ENCODE measurements at regions not wholly inside any gene's neighbourhood (a gene's known extent, or its start where the extent isn't known, plus 50 kb on each side); places are given as distances from the start of the nearest gene placed in this dataset.

GRCh38 chr11:25667871-25668270 is 664.1 kb upstream of the ANO3 start:
- intact Hi-C loops (cut with DNase I) = no loop called here
- DNase-seq = no peak
- 73 to 77% methylated on average over 1 of the region's 1 CpG for WGBS, 2 donors
- Histone ChIP-seq H3K36me3 (no peaks in the 10 kb centered on the region), H3K27ac (no peak overlapping the region), H3K4me3 (no peak overlapping the region), H3K9me3 (no peaks in the 10 kb centered on the region), H3K4me1 (no peaks in the 10 kb centered on the region), H3K27me3 (no peaks in the 10 kb centered on the region)
- TF ChIP-seq POLR2AphosphoS5 (IDR thresholded peaks at IDR 0.05) (no peak), EP300 (IDR thresholded peaks at IDR 0.05) (no peak), POLR2A (IDR thresholded peaks at IDR 0.05) (no peak), CTCF (IDR thresholded peaks at IDR 0.05) (no peak)

- Histone ChIP-seq H3K36me3 (no peaks in the 10 kb centered on the region), H3K9me3 (peaks cover 0 to 6% (median 2%) of the 10 kb centered on the region in 4 donors), H3K4me3 (no peak overlapping the region), H3K27me3 (no peaks in the 10 kb centered on the region), H3K27ac (no peak overlapping the region), H3K4me1 (no peaks in the 10 kb centered on the region)
- DNase-seq = no peak
- TF ChIP-seq EP300 (IDR thresholded peaks at IDR 0.05) (no peak), POLR2AphosphoS5 (IDR thresholded peaks at IDR 0.05) (no peak), POLR2A (IDR thresholded peaks at IDR 0.05) (no peak), CTCF (IDR thresholded peaks at IDR 0.05) (no peak)
- WGBS, 2 donors = 79 to 91% methylated on average over 8 of the region's 8 CpGs
- intact Hi-C loops (cut with DNase I) = no loop called here
These were observed 640.0 kb upstream of the ANO3 start for GRCh38 chr11:25691959-25692358.

- Histone ChIP-seq H3K36me3 (no peaks in the 10 kb centered on the region), H3K9me3 (no peaks in the 10 kb centered on the region), H3K4me3 (no peak overlapping the region), H3K4me1 (no peaks in the 10 kb centered on the region), H3K27ac (no peak overlapping the region), H3K27me3 (no peaks in the 10 kb centered on the region)
- no peak for DNase-seq
- TF ChIP-seq EP300 (IDR thresholded peaks at IDR 0.05) = no peak
- TF ChIP-seq POLR2AphosphoS5 (IDR thresholded peaks at IDR 0.05) = no peak
- TF ChIP-seq CTCF (IDR thresholded peaks at IDR 0.05) = no peak
- no peak for TF ChIP-seq POLR2A (IDR thresholded peaks at IDR 0.05)
- intact Hi-C loops (cut with DNase I) = no loop called here
- WGBS, 2 donors = 89 to 97% methylated on average over 1 of the region's 1 CpG
These were observed 629.5 kb upstream of the ANO3 start for GRCh38 chr11:25702417-25702816.

GRCh38 chr11:25710975-25711374 is 621.0 kb upstream of the ANO3 start:
- no peak overlapping the region for H3K4me3 ChIP-seq
- intact Hi-C loops (cut with DNase I) = no loop called here
- TF ChIP-seq POLR2A (IDR thresholded peaks at IDR 0.05) (no peak), POLR2AphosphoS5 (IDR thresholded peaks at IDR 0.05) (no peak), CTCF (IDR thresholded peaks at IDR 0.05) (no peak), EP300 (IDR thresholded peaks at IDR 0.05) (no peak)

GRCh38 chr11:25727944-25728343 is 604.0 kb upstream of the ANO3 start:
- Histone ChIP-seq H3K4me3 (no peak overlapping the region), H3K36me3 (no peaks in the 10 kb centered on the region), H3K27ac (no peak overlapping the region), H3K4me1 (no peaks in the 10 kb centered on the region), H3K9me3 (no peaks in the 10 kb centered on the region), H3K27me3 (no peaks in the 10 kb centered on the region)
- TF ChIP-seq EP300 (IDR thresholded peaks at IDR 0.05) (no peak), POLR2A (IDR thresholded peaks at IDR 0.05) (no peak), POLR2AphosphoS5 (IDR thresholded peaks at IDR 0.05) (no peak), CTCF (IDR thresholded peaks at IDR 0.05) (no peak)
- intact Hi-C loops (cut with DNase I) = no loop called here
- WGBS, 2 donors = 84% methylated on average over 2 of the region's 2 CpGs
- no peak for DNase-seq

More at GRCh38 chr11:25710975-25711374, 621.0 kb upstream of the ANO3 start:
- DNase-seq = no peak
- Histone ChIP-seq H3K36me3 (no peaks in the 10 kb centered on the region), H3K4me1 (no peaks in the 10 kb centered on the region), H3K9me3 (no peaks in the 10 kb centered on the region), H3K27ac (no peak overlapping the region), H3K27me3 (no peaks in the 10 kb centered on the region)
